ENCODE measurements at regions not wholly inside any gene's neighbourhood (a gene's known extent, or its start where the extent isn't known, plus 50 kb on each side); places are given as distances from the start of the nearest gene placed in this dataset.
"Not testable (repeated sequence)": the region's sequence is repeated elsewhere in the genome, so short reads cannot be mapped to it uniquely, and the experiment has no call there.

GRCh38 chr14:25537846-25538455, 488.0 kb upstream of the STXBP6 start:
- DNase-seq, result peak; percentile 41 to 79

GRCh38 chr14:25526290-25526689, 476.3 kb upstream of the STXBP6 start:
- no peak for DNase-seq

GRCh38 chr14:25522926-25523325, 473.0 kb upstream of the STXBP6 start:
- no peak for DNase-seq

- DNase-seq, result no peak
These were observed 472.2 kb upstream of the STXBP6 start for GRCh38 chr14:25522116-25522515.

GRCh38 chr14:25521616-25522015, 471.7 kb upstream of the STXBP6 start:
- DNase-seq, result no peak

- no peak for DNase-seq
These were observed 470.9 kb upstream of the STXBP6 start for GRCh38 chr14:25520821-25521220.

GRCh38 chr14:25518364-25518763, 468.4 kb upstream of the STXBP6 start:
- peak in 1 of 2 experiments; percentile 8 for DNase-seq

GRCh38 chr14:25516838-25517237, 466.9 kb upstream of the STXBP6 start:
- peak; percentile 26 to 30 for DNase-seq

- no peak for DNase-seq
These were observed 458.9 kb upstream of the STXBP6 start for GRCh38 chr14:25508845-25509244.

GRCh38 chr14:25501749-25502148, 451.8 kb upstream of the STXBP6 start:
- no peak for DNase-seq

GRCh38 chr14:25488961-25489360, 439.0 kb upstream of the STXBP6 start:
- DNase-seq, result no peak

- DNase-seq, result no peak
These were observed 435.4 kb upstream of the STXBP6 start for GRCh38 chr14:25485381-25485780.

- no peak for DNase-seq
These were observed 435.0 kb upstream of the STXBP6 start for GRCh38 chr14:25484906-25485305.

- DNase-seq, result peak in 1 of 2 experiments; percentile 16
These were observed 434.3 kb upstream of the STXBP6 start for GRCh38 chr14:25484235-25484634.

- DNase-seq, result no peak
These were observed 427.6 kb upstream of the STXBP6 start for GRCh38 chr14:25477316-25478098.

GRCh38 chr14:25472700-25473099, 422.8 kb upstream of the STXBP6 start:
- no peak for DNase-seq

GRCh38 chr14:25464772-25465171, 414.8 kb upstream of the STXBP6 start:
- DNase-seq, result no peak

- DNase-seq, result no peak
These were observed 414.1 kb upstream of the STXBP6 start for GRCh38 chr14:25464078-25464477.

GRCh38 chr14:25463480-25463879, 413.5 kb upstream of the STXBP6 start:
- DNase-seq, result peak; percentile 92 to 95

- no peak for DNase-seq
These were observed 411.8 kb upstream of the STXBP6 start for GRCh38 chr14:25461780-25462179.

GRCh38 chr14:25444381-25444780, 394.4 kb upstream of the STXBP6 start:
- no peak for DNase-seq

- not testable (repeated sequence) for DNase-seq
These were observed 390.4 kb upstream of the STXBP6 start for GRCh38 chr14:25440382-25440781.

GRCh38 chr14:25436906-25437305, 387.0 kb upstream of the STXBP6 start:
- DNase-seq, result no peak

- no peak for DNase-seq
These were observed 386.4 kb upstream of the STXBP6 start for GRCh38 chr14:25436288-25436875.
